ENCODE measurements at regions not wholly inside any gene's neighbourhood (a gene's known extent, or its start where the extent isn't known, plus 50 kb on each side); places are given as distances from the start of the nearest gene placed in this dataset.

DNA sequence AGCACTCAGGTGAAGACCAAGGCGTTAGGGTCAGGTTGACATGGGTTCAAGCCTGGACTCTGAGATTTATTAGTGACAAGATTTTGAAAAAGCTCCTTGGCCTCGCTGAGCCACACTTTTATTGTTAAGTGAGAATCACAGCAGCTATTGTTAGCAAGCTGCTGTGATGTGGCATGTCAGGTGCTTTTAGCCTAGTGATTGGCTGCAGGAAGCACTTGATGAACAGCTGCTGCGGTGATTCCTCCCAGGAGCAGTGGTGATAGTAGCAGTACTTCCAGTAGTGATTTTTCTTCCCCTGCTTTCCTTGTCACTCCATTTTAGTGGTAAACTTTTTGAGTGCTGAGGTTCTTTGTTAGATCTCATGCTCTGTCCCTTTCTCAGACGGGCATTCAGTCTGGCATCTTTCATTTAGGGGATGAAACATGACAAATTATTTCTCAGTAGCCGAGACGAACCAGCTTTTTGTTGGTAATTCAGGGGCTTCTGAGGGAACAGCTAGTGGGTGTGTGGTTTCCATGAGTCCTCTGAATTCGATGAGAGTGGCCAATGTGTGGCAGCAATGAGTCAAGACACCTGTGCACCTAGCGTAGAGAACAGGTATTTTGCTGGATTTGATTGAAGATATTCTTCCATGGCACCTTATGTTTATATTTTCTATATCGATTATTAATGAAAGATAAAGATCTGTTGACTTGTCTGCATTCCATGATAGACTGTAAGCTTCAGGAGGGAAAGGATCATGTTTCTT lies 696.7 kb downstream of the DHX35 start:
- no peak for TF ChIP-seq CTCF (conservative IDR thresholded peaks at IDR 0.05; ENCODE audit: low read length)
- no peak for TF ChIP-seq EZH2phosphoT487 (IDR thresholded peaks at IDR 0.05; ENCODE audit: borderline replicate concordance)
